GM23248 (cell line): ENCODE measurements at regions not wholly inside any gene's neighbourhood (a gene's known extent, or its start where the extent isn't known, plus 50 kb on each side); places are given as distances from the start of the nearest gene placed in this dataset.

Experiments
- EZH2 ChIP-seq: fragments of 200-600 bp; sonication (generic); IDR thresholded peaks from 2 replicates; pipeline ENCODE4 v1.6.1; 2018; ENCODE audit warnings: antibody characterized with exemption, mild to moderate bottlenecking; ENCODE audit not compliant: insufficient read depth, poor library complexity, severe bottlenecking
- EZH2phosphoT487 ChIP-seq: fragments of 200-600 bp; sonication (generic); IDR thresholded peaks from 2 replicates; pipeline ENCODE4 v1.6.1; 2018; ENCODE audit warnings: antibody characterized with exemption, moderate library complexity, mild to moderate bottlenecking, low read depth; ENCODE audit not compliant: insufficient read depth

DNA sequence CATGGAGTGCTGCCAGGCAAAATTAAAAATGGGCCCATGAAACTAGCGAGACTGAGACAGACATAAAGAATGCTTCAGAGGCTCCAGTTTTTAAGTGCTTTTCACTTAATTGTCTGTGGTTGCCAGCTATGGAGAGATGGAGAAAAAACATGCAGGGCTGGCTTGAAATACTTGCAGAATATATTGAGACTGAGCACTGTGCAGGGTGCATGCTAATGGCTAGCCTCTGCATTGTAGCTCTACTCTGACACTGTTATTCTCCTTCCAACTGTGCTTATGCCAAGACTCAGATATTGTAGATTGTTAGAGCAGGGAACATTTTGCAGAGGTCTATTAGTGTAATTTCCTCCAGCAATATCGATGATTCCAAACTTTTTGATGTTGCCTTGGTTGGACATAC is 735.0 kb downstream of the PDCD6IP start:
- TF ChIP-seq EZH2 (no peak), EZH2phosphoT487 (no peak)
